NCI-H2196 (cell line): ENCODE measurements at regions not wholly inside any gene's neighbourhood (a gene's known extent, or its start where the extent isn't known, plus 50 kb on each side); places are given as distances from the start of the nearest gene placed in this dataset.

Experiments
- DNase-seq: peaks from one replicate; lab custom pipeline; 2025; ENCODE audit not compliant: unreplicated experiment; lab: John Stamatoyannopoulos, UW

GRCh38 chr18:77442393-77442792 is 192.7 kb downstream of the GALR1 start:
- no peak for DNase-seq

GRCh38 chr18:77444385-77444784 is 194.7 kb downstream of the GALR1 start:
- no peak for DNase-seq

- DNase-seq = no peak
These were observed 198.4 kb downstream of the GALR1 start for GRCh38 chr18:77448046-77448445.

- no peak for DNase-seq
These were observed 205.4 kb downstream of the GALR1 start for GRCh38 chr18:77455004-77455403.

GRCh38 chr18:77457681-77458080 is 208.0 kb downstream of the GALR1 start:
- no peak for DNase-seq

GRCh38 chr18:77461062-77461688 is 211.5 kb downstream of the GALR1 start:
- no peak for DNase-seq

GRCh38 chr18:77464917-77465316 is 215.3 kb downstream of the GALR1 start:
- DNase-seq = no peak

GRCh38 chr18:77466890-77467289 is 217.2 kb downstream of the GALR1 start:
- no peak for DNase-seq

- no peak for DNase-seq
These were observed 219.5 kb downstream of the GALR1 start for GRCh38 chr18:77469131-77469530.

GRCh38 chr18:77470569-77471413 is 221.1 kb downstream of the GALR1 start:
- no peak for DNase-seq

GRCh38 chr18:77472509-77472908 is 222.9 kb downstream of the GALR1 start:
- DNase-seq = no peak

- DNase-seq = no peak
These were observed 229.2 kb downstream of the GALR1 start for GRCh38 chr18:77478646-77479442.

GRCh38 chr18:77481541-77481940 is 231.9 kb downstream of the GALR1 start:
- no peak for DNase-seq

GRCh38 chr18:77482190-77483085 is 232.8 kb downstream of the GALR1 start:
- no peak for DNase-seq

- DNase-seq = no peak
These were observed 237.3 kb downstream of the GALR1 start for GRCh38 chr18:77486985-77487384.

GRCh38 chr18:77487951-77488740 is 238.5 kb downstream of the GALR1 start:
- no peak for DNase-seq

GRCh38 chr18:77495079-77495478 is 245.4 kb downstream of the GALR1 start:
- DNase-seq = no peak

- DNase-seq = no peak
These were observed 246.5 kb downstream of the GALR1 start for GRCh38 chr18:77495982-77496690.

GRCh38 chr18:77501266-77501665 is 251.6 kb downstream of the GALR1 start:
- no peak for DNase-seq
